WI38 (cell line): ENCODE measurements at regions not wholly inside any gene's neighbourhood (a gene's known extent, or its start where the extent isn't known, plus 50 kb on each side); places are given as distances from the start of the nearest gene placed in this dataset.

Experiments used
- H3K4me3 ChIP-seq: 2 replicates; pipeline ENCODE4 v1.5.1; 2011; ENCODE audit warnings: low read depth, mild to moderate bottlenecking, control low read depth, low read length
- CTCF ChIP-seq: IDR thresholded peaks from 2 replicates; pipeline ENCODE4 v1.5.1; 2012; ENCODE audit warnings: low read depth, mild to moderate bottlenecking, control low read depth, low read length

GRCh38 chr10:54900584-54900983 is 99.6 kb upstream of the PCDH15 start:
- no peak for TF ChIP-seq CTCF
- H3K4me3 ChIP-seq, result no peak overlapping the region

GRCh38 chr10:54880996-54881395 is 80.0 kb upstream of the PCDH15 start:
- H3K4me3 ChIP-seq, result no peak overlapping the region
- no peak for TF ChIP-seq CTCF

GRCh38 chr10:54869022-54869421 is 68.0 kb upstream of the PCDH15 start:
- no peak for TF ChIP-seq CTCF
- no peak overlapping the region for H3K4me3 ChIP-seq

- TF ChIP-seq CTCF, result no peak
- no peak overlapping the region for H3K4me3 ChIP-seq
Measured at GRCh38 chr10:54866666-54867065, 65.6 kb upstream of the PCDH15 start.

- no peak for TF ChIP-seq CTCF
- H3K4me3 ChIP-seq, result no peak overlapping the region
Measured at GRCh38 chr10:54854843-54855242, 53.8 kb upstream of the PCDH15 start.

GRCh38 chr10:54854389-54854788 is 53.4 kb upstream of the PCDH15 start:
- no peak overlapping the region for H3K4me3 ChIP-seq
- TF ChIP-seq CTCF, result no peak

GRCh38 chr10:54853883-54854282 is 52.9 kb upstream of the PCDH15 start:
- H3K4me3 ChIP-seq, result no peak overlapping the region
- TF ChIP-seq CTCF, result no peak
